GM19463 (cell line): ENCODE measurements at regions not wholly inside any gene's neighbourhood (a gene's known extent, or its start where the extent isn't known, plus 50 kb on each side); places are given as distances from the start of the nearest gene placed in this dataset.

Source experiments
- ATAC-seq: cut with Tn5 transposase; IDR thresholded peaks from one replicate; pipeline ENCODE4 v1.9.1; 2021; ENCODE audit warnings: mild to moderate bottlenecking, moderate library complexity; ENCODE audit not compliant: unreplicated experiment

DNA sequence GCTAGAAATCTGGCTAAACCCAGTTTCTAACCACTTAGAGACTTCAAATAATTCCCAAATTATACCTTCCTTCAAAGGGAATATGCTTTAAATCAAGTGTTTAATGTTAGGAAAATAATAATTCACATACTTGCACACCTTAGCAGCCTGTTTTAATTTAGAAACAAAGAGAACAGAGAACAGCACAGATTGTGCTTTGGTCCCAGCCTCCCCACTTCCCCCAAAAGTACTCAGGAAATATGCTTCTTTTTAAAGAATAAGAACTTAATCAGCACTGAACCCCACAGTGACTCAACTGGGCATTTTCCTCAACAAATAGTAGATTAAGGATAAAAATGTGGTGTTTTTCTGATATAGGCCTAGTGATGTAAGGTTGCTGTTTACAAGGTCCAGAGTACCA lies 295.8 kb downstream of the GBA3 start:
- ATAC-seq: no peak

DNA sequence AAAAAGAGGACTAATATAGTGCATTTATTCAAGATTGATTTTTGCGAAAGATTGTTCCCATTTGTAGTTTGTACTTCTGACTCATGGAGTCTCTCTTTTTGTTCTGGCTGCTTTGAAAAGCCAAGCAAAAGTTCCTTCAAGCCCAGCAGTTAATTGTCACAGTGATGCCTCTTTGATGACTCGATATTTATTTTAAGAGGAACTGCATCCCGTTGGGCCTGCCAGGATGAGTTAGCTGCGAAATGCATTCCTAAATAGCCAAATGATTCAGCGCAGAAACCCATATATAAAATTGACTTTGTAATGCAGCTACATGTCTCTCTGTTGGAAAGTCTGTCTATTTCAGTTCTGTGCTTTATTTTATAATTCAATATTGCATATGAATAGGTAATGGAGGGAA lies 295.1 kb downstream of the GBA3 start:
- ATAC-seq: no peak

DNA sequence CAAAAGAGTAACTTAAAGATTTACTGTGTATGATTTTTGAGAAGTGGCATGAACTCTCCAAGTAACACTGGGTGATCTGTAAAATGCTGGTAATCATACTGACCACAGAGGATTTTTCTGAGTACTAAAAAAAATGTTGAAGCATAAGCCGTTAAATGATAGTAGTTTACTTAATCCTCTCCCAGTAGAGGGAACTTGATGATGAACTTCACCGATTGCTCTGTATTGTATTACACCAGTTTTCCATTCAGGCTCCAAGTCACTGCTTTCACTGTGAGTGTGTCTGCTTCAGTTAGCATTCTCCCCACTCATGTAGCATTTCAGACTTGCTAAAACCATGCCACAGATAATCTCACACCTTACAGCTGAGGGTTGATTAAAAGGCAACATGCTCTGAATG lies 294.1 kb downstream of the GBA3 start:
- no peak for ATAC-seq

DNA sequence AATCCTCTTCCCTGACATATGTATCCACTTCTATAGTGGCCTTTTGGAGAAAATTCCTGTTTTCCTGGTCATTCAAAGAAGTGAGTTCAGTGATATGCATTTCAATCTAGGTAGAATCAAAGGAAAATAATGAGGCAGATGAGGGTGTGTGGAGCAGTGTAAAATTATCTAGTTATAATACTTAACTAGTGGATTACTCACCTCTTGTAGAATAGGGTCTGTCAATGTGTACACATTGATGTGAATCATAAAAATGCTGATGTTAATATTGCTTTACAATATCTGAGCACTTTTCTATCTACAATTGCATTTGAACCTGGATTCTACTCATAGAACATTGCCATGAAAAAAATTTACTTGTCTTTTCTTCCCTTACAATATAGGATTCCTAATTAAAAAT lies 293.5 kb downstream of the GBA3 start:
- no peak for ATAC-seq

DNA sequence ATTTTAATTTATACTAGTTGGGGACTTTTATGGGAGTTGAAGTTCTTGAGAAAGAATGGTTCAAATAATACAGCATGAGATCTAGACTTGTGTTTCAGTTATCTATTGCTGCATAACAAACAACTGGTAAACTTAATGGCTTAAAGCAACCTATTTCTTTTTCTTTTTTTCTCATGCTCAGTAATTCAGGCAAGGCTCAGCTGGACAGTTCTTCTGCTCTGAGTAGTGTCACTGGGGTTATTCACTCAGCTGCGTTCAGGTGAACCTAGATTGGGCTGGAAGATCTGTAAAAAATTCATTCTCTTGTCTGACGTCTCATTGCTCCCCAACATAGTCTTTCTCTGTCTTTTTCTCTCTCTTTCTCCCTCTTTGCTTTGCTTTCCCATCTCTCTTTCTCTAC lies 291.7 kb downstream of the GBA3 start:
- no peak for ATAC-seq

DNA sequence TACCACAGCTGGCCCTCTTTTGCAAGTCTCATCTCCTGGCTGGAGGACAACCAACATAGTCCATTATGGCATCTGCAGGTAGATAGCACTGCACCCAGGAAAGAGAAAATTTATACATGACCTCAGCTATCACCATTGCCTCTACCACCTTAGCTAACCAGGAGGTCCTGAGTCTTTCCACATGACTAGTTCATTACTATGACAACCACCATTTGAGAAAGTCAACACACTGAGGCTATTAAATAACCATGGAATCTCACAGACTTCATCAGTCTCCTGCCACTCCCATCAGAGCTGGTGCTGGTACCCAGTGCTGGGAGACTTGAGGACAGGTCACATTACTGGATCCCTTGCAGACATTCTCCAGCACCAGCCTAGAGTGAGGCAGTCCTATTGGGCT lies 285.9 kb downstream of the GBA3 start:
- ATAC-seq: no peak

DNA sequence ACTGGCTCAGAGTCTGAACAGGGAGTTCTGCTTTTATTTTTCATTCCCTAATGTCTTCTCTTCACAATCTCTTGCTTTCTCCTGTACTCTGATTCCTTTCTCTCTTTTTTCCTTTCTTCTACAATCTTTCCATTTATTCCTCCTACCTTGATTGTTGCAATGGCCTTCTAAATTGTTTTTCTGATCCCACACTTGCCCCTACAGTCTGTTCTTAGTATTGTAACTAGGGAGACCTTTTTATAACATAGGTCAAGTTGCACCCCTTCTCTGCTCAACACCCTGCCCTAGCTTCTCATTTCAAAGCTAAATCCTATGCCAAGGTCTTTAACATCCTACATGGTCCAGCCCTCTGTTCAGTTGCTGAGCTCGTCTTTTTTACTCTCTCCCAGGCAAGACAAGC lies 277.9 kb downstream of the GBA3 start:
- no peak for ATAC-seq

DNA sequence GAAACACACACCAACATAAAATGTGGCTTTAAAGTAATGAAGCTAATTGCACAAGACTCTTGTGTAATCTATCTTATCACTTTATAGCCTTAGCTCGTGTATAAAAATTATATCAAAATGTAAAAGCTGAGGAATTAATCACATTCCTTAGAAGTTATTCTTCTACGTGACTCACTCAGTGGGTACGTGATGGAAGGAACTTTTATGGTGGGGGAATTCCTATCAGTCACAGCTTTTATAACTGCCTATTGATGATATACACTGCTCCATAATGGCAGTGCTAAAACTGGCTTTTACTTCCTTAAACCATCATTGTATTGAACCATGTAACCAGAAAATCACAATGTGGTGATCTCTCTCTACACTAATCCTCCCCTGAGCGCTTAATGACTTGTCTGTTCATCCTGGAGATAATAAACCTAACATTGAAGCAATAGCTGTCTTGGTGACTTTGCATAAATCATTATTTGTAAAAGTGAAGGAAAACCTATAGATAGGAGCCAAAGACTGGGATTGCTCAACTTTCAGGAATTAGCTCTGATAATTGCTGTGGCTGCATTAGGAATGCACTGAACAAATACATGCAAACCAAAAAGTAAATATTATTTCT lies 276.7 kb downstream of the GBA3 start:
- no peak for ATAC-seq

DNA sequence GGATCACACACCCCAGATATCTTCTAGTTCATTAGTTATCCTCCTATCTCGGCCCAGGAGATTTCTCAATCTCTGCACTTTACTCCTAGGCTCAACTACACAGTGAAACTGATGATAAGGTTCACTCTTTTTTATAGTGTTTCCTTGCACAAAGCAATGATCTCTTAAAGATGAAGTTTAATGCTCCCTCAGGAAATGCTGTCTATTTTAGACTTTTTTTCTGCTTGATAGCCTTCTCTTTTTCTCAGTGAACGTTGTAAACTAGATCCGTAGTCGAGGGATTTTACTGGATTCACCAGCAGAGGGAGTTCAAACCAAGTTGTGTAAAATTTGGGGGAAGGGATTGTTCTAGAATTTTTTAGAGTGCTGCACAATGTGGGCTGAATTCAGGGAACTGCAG lies 269.6 kb downstream of the GBA3 start:
- ATAC-seq: no peak

DNA sequence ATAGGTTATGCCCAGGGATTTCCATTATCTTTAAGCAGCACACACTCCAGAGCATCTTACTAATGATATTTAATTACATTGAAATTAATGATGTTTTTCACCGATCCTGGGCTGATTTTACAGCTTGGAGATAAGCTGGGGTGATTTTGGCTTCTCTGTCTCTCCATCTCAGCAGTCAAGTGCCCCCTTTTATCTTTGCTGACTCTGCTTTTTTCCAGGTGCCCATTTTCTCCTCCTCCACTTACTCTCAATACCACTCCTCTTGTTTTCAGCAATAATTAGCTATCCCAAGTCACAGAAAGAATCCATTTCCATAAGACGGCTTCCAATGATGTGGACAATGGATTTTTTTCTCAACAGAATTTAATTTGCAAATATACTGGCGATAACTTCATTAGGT lies 266.7 kb downstream of the GBA3 start:
- ATAC-seq: no peak

DNA sequence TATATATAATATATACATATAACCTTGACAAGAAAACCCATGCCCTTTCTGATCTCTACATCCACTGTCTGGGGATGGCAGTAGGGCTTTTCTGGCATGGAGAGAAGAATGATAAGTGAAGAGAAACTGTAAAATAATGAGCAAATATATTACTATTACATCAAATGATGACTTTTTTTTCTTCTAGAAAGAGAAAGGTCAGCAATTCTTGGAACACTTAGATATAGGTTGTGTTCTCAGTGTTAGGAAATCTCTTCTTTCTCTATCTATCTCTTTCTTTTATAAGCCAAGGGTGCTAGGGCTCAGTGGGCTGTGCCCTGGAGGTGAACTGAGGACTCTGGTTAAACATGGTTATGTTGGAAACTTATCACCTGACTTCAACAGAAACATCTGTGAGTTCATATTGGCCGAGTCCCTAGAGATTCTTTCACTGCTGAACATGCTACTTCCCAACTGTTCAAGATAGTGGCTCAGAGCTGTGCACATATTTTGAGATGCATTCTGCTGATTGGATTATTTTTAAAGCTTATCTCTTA lies 265.1 kb downstream of the GBA3 start:
- ATAC-seq: no peak

DNA sequence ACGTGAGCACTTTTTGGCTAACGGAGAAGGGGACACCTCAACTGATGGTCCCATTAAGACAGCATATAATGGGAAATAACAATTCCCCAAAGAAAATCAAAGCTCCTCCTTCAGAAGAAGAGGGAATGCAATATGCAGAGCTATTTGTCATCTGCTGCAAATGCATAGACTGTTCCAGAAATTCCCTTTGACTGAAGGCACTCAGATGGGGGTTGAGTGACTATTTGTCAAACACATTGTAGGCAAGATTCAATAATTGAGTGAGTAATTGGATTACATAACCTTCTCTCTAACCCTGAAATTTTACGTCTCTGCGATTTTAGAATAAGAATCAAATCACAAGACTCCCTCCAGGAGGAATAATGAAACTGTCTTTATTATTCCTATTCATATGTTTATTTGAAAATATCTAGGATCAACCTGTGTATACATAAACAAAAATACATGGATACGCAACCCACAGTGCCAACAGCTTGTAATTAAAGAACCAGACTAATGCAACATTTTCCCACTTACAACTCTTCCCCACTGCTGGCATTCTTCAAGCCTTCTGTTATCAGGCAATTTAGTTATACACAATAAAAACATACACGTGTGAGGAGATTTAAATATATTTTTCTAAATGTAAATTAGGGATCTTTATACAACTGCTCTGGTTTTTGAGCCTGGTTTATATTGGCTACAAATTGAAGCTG lies 256.6 kb downstream of the GBA3 start:
- no peak for ATAC-seq

DNA sequence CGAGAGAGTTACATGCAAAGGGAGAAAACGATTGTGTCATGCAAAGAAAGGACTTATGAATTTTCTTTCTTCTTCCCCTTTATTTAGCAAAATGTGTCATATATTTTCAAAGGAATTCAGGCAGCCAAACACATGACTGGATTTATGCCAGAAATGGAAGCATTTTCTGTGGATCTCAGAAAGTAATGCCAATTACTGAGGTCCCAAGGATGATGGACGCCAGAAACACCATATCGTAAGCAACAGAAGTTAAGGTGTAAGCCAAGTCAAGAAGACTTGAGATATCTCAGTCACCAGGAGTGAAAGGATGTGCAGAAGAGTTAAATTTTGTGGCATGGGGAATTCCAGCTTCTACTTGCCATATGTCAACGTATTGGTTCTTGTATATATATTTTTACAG lies 255.1 kb downstream of the GBA3 start:
- ATAC-seq: no peak

DNA sequence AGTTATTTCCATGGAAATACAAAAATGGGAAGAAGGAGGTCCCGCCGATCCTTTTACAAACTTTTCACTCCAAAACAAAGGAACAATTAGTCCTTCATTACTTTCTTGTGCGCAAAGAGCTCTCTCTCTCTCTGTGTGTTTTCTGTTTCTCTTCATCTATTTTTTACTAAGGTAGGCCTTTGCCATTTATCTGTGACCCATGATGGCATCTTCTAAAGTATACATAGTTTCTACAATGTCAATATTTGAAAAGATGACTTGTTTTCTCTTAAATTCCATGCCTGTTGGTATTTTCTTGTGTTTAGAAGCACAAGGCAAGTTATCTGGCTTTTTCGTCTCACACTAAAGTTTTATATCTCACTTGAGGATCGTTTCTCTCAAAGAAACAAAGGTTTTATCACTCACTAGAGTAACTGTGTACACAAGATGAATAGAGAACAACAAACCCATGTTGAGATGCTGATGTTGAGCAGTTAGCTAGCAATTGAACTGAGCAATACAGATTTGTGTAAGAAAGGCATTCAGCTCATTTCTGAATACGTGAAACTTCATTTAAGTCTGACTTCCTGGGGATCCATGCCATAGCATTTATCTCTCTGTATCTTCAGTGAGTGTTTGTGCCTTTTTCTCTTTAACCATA lies 250.3 kb downstream of the GBA3 start:
- no peak for ATAC-seq

DNA sequence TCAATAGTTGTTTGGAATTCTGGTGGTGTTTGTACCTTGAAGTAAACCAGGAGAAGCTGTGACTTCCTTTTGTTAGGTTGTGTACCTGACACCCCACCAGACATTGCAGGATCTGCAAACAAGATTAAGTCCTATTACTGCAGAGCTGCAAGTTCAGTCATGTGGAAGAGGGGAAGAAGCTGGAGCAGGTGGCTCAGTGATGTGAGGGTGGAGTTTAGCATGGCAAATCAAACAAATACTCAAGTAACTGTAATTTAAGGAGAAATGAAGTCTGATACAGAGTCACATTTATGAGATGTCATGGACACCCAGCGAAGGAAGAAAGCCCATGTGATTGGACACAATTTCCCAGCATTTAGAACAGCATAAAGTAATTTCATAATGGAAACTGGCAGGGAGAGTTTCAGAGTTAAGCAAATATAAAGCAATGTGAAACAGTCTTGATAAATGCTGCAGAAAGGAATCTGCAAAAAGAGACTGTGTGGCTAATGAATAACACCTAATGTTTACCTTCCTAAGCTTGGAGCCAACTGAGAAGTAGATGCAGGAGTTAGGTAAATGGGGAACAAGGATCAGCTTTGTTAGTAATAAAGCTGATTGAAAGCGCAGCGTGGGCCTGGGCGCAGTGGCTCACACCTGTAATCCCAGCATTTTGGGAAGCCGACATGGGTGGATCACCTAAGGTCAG lies 249.1 kb downstream of the GBA3 start:
- ATAC-seq: no peak

DNA sequence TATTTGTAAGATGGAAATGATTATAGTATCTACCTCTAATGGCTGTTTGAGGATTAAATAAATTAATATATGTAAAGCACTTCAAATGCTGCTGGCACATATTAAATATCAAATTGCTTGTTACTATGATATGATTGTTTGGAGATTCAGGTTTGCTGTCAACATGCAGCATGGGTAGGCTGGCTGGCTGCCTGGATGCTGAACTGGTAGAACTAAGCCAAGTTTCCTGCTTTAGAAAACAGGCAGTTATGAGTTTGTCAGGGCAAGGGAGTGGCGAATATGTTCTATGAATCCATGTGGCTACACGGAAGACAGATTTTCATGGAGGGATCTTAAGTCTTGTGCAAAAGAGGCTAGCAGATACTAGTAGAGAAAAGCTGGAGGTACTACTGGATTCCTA lies 239.6 kb downstream of the GBA3 start:
- ATAC-seq: no peak

DNA sequence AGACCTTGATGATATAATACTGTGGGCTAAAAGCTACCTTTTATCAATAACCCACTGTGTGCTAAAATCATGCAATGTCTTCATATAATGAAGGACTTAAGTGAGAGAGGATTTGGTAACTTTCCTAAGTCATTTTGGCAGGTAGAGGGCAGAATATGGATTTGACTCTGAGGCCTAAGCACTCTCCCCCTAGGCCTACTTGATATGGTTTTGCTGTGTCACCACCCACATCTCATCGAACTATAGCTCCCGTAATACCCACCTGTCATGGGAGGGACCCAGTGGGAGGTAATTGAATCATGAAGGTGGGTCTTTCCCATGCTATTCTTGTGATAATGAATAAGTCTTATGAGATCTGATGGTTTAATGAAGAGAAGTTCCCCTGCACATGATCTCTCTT lies 229.7 kb downstream of the GBA3 start:
- ATAC-seq: no peak

DNA sequence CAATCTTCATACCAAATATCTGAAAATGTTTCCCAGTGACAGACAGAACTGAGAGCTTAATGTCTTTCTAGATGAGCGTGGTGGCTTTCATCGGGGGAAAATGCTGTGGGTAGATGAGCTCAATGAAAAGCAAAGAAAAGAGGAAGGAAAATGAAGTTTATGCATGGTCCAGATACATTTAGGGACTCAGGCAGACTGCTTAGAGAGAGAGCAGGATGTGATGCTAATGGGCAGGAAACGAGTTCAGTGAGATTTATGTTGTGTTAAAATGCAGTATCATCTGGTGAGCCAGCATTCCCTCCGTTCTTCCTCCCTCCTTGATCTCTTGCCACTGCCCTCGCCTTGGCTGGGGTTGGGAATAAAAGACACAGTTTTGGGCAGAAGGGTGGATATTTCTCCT lies 229.2 kb downstream of the GBA3 start:
- no peak for ATAC-seq

DNA sequence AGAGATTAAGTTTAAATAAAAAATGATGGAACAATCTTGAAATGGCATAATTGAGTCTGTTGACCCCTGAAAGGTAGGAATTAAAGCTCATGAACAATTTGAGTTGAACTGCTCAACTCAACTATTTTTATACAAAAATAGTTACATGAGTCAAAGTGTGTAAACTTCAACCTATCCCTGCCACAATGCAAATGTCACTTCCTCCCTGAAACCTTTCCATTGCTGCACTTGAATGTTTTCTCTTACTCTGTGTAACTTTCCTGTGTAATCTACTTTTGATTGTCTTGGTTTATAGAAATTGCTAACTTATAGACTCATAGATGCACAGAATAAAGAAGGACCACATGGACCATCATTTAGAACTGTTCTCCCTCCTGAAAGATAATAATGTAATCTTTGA lies 218.5 kb downstream of the GBA3 start:
- no peak for ATAC-seq

DNA sequence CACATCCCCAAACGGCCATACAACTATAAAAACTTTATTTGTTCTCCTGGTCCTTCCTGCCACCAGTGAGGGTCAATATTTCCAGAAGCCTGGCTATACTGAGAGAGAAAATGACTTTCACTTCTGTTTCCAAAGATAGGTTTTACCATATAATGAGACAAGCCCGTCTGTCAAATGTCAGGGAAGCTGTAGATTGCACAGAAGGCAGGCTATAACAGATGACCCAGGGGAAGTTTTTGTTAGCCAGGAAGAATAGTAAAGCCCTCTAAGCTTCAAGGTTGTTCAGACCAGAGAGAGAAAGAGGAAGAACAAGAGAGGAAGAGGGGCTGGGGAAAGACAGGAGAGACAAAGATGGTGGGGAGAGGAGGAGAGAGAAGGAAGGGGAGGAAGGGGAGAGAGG lies 217.5 kb downstream of the GBA3 start:
- no peak for ATAC-seq

DNA sequence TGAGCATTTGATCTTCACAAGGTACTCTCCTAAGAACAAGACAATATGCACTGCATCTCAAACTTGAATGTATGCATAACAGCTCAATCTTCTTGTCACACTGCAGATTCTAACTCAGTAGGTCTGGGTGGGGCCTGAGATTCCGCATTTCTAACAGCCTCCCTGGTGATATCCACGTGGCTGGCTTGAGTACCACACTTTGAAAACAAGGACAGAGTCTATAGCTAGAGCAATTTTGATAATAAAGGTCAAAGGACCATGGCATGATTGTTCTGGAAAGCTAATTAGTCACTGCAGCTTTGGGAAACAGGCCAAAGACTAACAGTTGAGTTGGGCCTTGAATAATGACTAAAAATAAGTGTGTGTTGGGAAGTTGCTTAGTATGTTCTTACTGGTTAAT lies 213.3 kb downstream of the GBA3 start:
- no peak for ATAC-seq

DNA sequence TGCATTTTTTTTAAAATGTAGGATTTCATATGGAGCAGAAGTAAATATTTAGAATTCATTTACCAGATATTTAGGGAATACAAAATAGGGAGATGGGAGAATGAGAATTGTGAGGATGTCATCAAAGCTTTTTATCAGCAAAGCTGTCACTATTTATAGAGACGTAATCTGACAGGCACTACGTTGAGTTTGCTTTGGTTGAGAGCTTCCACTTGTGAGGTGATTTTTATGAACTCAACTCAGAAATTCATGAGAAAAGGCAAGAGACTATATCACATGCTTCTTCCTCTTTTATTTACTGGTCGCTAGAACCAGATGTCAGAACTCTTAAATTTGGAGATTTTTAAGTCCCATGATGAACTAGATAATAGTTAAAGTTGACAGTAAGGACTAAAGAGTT lies 211.2 kb downstream of the GBA3 start:
- no peak for ATAC-seq
